Calu3 (cell line): ENCODE measurements at regions not wholly inside any gene's neighbourhood (a gene's known extent, or its start where the extent isn't known, plus 50 kb on each side); places are given as distances from the start of the nearest gene placed in this dataset.

Experiments
- BruUV-seq: library from RNA; stranded (reverse); fragments of 400-500 nt; replicated peaks from 2 replicates; lab custom pipeline; 2021; lab: Mats Ljungman, UMichigan
- CTCF ChIA-PET: fragments of 300-600 bp; sonication (Branson Sonifier 250); formaldehyde crosslinking; loops from one replicate; lab custom pipeline; 2022; ENCODE audit warnings: antibody characterized with exemption; lab: Charles Lee
- DNase-seq: peaks from one replicate; pipeline ENCODE4 v3.0.0; 2022
- H3K27ac Mint-ChIP-seq: one replicate; pipeline ENCODE4 v1.8.0; 2022; ENCODE audit warnings: mixed read lengths; ENCODE audit not compliant: unreplicated experiment
- H3K27me3 Mint-ChIP-seq: one replicate; pipeline ENCODE4 v1.8.0; 2022; ENCODE audit warnings: mixed read lengths; ENCODE audit not compliant: unreplicated experiment
- H3K36me3 Mint-ChIP-seq: one replicate; pipeline ENCODE4 v1.8.0; 2022; ENCODE audit warnings: mild to moderate bottlenecking, moderate library complexity, mixed read lengths; ENCODE audit not compliant: insufficient read depth, unreplicated experiment
- H3K4me1 Mint-ChIP-seq: one replicate; pipeline ENCODE4 v1.8.0; 2022; ENCODE audit warnings: mild to moderate bottlenecking, low read depth, mixed read lengths; ENCODE audit not compliant: unreplicated experiment
- H3K4me3 Mint-ChIP-seq: one replicate; pipeline ENCODE4 v1.8.0; 2022; ENCODE audit warnings: mild to moderate bottlenecking, low read depth, moderate library complexity, mixed read lengths; ENCODE audit not compliant: unreplicated experiment
- H3K9me3 Mint-ChIP-seq: one replicate; pipeline ENCODE4 v1.8.0; 2022; ENCODE audit warnings: low read depth, mixed read lengths; ENCODE audit not compliant: unreplicated experiment
- CTCF ChIP-seq: fragments of 200-600 bp; IDR thresholded peaks from one replicate; pipeline ENCODE4 v1.8.0; 2022; ENCODE audit warnings: antibody characterized with exemption; ENCODE audit not compliant: unreplicated experiment
- intact Hi-C: fragments of 100-400 bp; cut with micrococcal nuclease; formaldehyde crosslinking; loops from one replicate; pipeline ENCODE4 v1.10.0; 2022; ENCODE audit not compliant: unreplicated experiment

GRCh38 chr9:96087669-96088299, 212.3 kb downstream of the ERCC6L2 start:
- DNase-seq: peak; percentile 27
- TF ChIP-seq CTCF: no peak
- CTCF ChIA-PET: no interaction called here
- H3K4me3 Mint-ChIP-seq: peak overlapping the region; percentile 18
- H3K4me1 Mint-ChIP-seq: peaks cover 10% of the 10 kb centered on the region
- peaks cover 6% of the 10 kb centered on the region for H3K36me3 Mint-ChIP-seq
- BruUV-seq: no TSS peak
- intact Hi-C loops: no loop called here
- H3K9me3 Mint-ChIP-seq: no peaks in the 10 kb centered on the region
- H3K27ac Mint-ChIP-seq: no peak overlapping the region
- H3K27me3 Mint-ChIP-seq: peaks cover 57% of the 10 kb centered on the region

GRCh38 chr9:96086936-96087571, 211.6 kb downstream of the ERCC6L2 start:
- Mint-ChIP-seq H3K36me3 (peaks cover 6% of the 10 kb centered on the region), H3K9me3 (no peaks in the 10 kb centered on the region), H3K4me3 (no peak overlapping the region), H3K4me1 (peaks cover 10% of the 10 kb centered on the region), H3K27me3 (peaks cover 58% of the 10 kb centered on the region), H3K27ac (no peak overlapping the region)
- intact Hi-C loops: no loop called here
- CTCF ChIA-PET: no interaction called here
- no peak for TF ChIP-seq CTCF
- no TSS peak for BruUV-seq
- no peak for DNase-seq

- peaks cover 12% of the 10 kb centered on the region for H3K4me1 Mint-ChIP-seq
- H3K4me3 Mint-ChIP-seq: no peak overlapping the region
- H3K27ac Mint-ChIP-seq: no peak overlapping the region
- H3K27me3 Mint-ChIP-seq: peaks cover 58% of the 10 kb centered on the region
- no peaks in the 10 kb centered on the region for H3K9me3 Mint-ChIP-seq
- no peak for TF ChIP-seq CTCF
- CTCF ChIA-PET: no interaction called here
- intact Hi-C loops: no loop called here
- BruUV-seq: no TSS peak
- no peak for DNase-seq
- peaks cover 6% of the 10 kb centered on the region for H3K36me3 Mint-ChIP-seq
These were observed 210.1 kb downstream of the ERCC6L2 start for GRCh38 chr9:96085491-96086143.

GRCh38 chr9:96084331-96084734, 208.8 kb downstream of the ERCC6L2 start:
- CTCF ChIA-PET: no interaction called here

More at GRCh38 chr9:96084331-96084734, 208.8 kb downstream of the ERCC6L2 start:
- Mint-ChIP-seq H3K27ac (no peak overlapping the region), H3K4me1 (peaks cover 18% of the 10 kb centered on the region), H3K9me3 (no peaks in the 10 kb centered on the region), H3K36me3 (peaks cover 6% of the 10 kb centered on the region), H3K27me3 (peaks cover 58% of the 10 kb centered on the region), H3K4me3 (no peak overlapping the region)
- BruUV-seq: no TSS peak
- no peak for DNase-seq
- intact Hi-C loops: no loop called here
- TF ChIP-seq CTCF: no peak
